ENCODE measurements at regions not wholly inside any gene's neighbourhood (a gene's known extent, or its start where the extent isn't known, plus 50 kb on each side); places are given as distances from the start of the nearest gene placed in this dataset.
"Not testable (repeated sequence)": the region's sequence is repeated elsewhere in the genome, so short reads cannot be mapped to it uniquely, and the experiment has no call there.

DNA sequence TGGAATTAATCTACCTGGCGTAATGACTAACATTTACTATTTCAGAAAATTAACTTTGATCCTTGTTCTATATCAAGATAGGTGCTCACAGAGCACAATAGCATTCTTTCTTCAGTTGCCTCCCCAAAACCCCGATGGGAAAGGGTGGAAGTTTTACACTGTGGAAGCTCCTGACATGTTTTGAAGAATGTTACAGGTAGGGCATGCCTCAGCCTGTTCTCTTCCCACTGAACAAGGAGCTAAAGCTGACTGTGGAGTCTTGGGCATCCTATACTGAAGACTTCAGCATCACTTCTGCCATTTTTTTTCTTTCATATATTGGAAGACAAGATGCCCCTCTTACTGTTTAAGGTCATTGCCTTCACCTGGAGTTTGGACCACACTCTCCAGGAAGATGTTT is 211.2 kb downstream of the SPP2 start:
- H3K27ac ChIP-seq, result no peak overlapping the region

DNA sequence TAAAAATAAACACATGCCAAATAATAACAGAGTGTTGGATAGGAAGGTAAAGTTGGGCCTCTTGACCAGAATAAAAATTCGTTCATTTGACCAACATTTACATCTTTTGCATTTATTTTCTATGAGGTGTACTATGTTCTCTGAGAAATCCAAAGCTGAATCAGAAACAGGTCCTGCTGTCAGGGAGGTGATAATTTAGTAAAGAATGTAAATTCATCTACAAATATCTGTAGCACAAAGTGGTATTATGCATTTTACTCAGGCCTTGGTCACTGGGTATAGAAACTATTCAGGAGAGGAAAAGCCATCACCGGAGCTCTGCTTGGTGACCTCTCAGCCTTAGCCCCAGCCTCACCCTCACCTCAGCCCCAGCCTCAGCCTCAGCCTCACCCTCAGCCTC is 208.9 kb downstream of the SPP2 start:
- peak overlapping the region in 3 of 21 experiments; percentile 39 to 79 (median 72) for H3K27ac ChIP-seq
- no peak overlapping the region for H3K4me3 ChIP-seq

More for the DNA sequence above, 211.2 kb downstream of the SPP2 start:
- no peak overlapping the region for H3K4me3 ChIP-seq

DNA sequence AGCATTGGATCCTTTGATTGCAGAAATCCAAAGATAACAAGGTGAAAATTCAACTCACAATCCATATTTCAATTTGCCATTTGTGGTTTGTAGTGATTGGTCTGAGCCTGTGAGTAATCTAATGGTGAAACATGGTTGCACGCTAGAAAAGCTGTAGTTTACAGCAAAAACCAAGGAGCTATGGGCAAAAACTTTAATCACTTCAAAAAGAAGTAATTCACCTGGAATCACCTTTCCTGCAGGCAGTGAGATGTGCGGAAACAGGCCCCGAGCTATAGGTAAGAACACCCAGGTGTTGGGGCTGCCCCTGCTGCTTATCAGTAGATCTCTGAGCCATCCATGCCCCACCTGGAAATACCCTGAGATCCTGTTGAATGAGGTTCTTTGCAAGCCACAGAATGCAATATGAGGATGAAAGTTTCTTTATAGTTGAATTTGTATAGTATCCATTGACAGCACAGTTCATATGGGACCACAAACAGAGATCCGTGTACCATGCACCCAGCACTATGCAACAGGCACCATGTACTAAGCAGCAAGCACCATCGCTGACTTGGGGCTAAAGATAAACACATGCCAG is 208.2 kb downstream of the SPP2 start:
- H3K4me3 ChIP-seq, result no peak overlapping the region
- H3K27ac ChIP-seq, result peak overlapping the region in 9 of 21 experiments; percentile 2 to 79 (median 32)

DNA sequence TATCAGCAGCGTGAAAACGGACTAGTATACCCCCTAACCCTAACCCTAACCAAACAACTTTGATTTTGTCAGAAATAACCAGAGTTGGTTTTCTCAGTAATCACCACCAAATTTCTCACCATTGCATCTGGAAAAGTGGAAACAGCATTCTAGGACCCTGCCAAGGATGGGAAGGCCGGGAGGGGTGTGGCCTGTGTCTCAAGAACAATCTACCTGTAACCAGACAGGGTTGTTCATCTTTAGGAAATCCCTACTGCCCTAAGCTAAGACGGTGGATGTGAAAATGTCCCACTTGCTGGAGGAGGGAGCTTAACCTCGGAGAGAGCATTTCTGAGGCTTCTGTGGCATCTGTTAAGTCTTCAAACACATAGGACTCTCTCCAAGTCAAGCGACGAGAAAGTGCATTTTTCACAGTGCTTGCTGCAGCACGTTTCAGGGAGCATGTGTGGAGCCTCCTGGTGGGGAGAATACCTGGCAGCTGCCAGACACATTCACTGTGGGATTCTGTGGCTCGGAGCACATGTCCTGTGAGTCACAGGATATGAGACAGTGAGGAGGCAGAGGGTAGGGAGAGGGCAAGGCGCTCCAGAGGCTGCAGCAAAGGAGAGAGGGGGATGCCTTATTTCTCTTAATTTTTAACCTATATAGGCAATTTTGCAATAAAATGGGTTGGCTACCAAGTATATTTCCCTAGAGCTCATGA is 207.5 kb downstream of the SPP2 start:
- H3K4me3 ChIP-seq, result no peak overlapping the region

DNA sequence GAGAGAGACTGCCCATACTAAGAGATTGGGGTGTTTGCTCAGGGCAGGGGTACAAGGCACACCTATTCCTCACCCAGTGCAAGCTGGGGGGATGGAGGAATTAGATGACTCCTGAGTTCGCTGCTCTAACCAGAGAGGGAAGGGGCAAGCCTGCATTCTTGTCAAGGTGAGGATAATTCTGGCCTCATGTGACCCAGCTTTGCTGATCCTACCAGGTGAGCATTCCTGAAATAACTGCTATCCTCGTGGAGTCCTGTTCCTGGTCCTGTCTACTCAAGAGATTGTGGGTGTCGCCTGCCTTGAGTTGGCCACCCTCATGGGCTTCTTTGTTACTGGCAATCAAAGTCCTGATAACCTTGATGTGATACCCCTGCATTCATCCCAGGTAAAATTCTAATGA is 206.0 kb downstream of the SPP2 start:
- peak overlapping the region in 2 of 21 experiments; percentile 55 to 77 for H3K27ac ChIP-seq
- no peak overlapping the region for H3K4me3 ChIP-seq

More for the DNA sequence above, 207.5 kb downstream of the SPP2 start:
- peak overlapping the region in 11 of 21 experiments; percentile 1 to 79 (median 39) for H3K27ac ChIP-seq

DNA sequence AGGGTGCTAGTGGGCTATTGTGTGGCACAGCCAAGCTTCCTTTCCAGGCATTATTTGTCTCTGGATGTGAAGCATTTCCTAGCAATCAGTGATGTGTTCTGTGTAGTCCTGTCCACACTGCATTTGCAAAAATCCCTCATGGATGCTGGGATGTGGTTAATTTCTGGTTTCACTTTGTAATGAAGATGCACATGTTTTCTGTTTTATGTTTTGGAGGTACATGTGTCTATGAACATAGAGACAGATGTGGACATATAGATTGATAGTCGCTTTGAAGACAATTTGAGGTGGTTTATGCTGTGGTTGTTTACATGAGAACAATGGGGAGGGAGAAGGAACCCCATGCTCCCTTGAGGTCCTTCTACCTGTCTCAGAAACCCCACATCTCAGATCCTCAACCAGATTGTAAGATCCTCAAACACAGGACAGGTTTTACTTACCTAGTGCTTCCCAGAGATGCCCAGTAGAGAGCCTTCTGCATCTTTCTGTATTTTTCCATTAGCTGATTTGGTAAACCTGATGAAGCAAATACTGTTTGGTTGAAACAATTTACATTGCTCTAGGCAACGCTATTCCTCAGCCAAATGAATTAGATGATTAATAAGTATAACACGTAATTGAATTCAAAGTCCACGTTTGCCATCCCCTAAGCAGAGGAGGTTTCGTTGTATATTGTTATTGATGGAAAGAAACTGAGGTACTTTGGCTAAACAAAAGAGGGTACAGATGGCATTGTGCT is 204.4 kb downstream of the SPP2 start:
- H3K27ac ChIP-seq, result peak overlapping the region in 6 of 21 experiments; percentile 21 to 77 (median 37)
- no peak overlapping the region for H3K4me3 ChIP-seq

DNA sequence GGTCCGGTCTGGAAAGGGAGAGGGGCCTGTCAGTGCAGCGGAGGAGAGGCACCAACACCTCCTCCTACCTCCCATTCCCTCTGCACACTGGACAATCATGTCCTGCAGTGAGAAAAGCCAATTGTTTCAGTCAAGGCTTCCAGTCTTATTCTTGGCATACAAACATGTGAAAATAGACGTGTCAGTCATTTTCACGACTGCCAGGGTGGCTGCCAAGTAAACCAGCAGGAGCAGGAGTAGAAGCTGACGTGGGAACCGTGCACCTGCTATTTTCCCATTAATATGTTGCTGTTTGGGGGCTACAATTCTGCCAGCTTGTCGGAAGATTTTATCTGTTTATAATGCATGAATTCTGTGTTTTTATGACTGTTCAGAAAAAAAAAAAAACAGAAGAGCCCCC is 202.3 kb downstream of the SPP2 start:
- peak overlapping the region in 7 of 21 experiments; percentile 38 to 82 (median 52) for H3K27ac ChIP-seq
- H3K4me3 ChIP-seq, result no peak overlapping the region

DNA sequence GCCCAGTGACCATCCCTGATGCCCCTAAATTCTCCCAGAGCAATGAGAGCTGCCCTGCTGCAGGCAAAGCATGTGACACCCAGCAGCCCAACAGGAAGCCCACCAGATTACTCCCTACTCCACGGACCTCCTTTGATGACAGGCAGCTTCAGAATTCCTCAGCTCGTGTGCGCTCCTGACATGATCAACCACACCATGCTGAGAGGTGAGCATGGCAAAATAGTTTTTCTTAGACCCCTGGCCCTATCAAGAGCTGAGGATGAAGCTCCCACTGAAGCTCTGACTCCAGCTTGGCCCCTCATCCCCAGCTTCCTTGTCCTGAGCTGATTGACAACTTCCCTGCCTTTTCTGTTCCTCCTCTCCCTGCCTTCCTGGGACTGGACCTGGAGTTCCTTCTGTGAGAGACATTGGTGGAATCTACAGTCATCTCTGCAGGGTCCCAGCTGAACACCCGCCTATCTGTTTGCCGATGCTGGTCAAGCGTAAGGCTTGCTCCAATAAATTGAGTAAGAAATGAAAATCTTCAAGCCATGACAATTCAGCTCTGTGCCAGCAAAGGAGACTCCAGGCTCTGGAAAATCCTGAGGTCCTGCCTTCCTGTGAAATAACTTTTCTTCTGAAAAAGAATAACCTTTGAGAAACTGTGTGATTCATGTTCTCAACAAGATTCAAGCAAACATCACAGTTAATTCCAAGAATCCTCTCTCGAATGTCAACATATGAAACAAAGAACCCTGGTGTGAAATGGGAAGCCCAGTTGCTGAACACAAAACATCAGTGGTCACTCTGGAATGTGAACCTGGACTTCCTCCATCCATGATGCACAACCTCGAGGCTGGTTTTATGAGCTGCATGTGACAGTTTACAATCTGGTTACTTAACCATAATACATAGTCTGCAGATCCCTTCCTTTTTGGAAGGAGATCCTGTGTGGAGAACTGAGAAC is 201.1 kb downstream of the SPP2 start:
- H3K27ac ChIP-seq, result peak overlapping the region in 15 of 21 experiments; percentile 5 to 86 (median 64)
- no peak overlapping the region for H3K4me3 ChIP-seq

DNA sequence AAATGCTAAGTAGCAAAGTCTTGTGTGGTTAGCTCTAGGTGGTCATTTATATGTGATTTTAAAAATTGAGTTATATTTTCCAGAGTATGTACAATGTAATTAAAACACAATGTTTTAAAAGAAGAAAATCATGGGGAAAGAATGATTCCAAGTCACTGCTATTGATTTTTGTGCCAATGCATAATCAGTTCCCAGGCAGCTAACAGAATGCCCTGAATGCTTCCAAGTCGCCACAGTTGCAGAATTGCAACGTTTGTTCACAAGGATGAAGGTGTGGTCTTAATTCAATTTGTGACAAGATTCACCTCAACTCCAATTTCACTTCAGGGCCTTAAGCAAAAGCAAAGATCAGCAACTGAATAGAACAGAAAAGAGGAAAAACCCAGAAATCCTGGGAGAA is 200.4 kb downstream of the SPP2 start:
- Histone ChIP-seq H3K4me3 (no peak overlapping the region), H3K27ac (peak overlapping the region in 14 of 21 experiments; percentile 5 to 86 (median 62))

DNA sequence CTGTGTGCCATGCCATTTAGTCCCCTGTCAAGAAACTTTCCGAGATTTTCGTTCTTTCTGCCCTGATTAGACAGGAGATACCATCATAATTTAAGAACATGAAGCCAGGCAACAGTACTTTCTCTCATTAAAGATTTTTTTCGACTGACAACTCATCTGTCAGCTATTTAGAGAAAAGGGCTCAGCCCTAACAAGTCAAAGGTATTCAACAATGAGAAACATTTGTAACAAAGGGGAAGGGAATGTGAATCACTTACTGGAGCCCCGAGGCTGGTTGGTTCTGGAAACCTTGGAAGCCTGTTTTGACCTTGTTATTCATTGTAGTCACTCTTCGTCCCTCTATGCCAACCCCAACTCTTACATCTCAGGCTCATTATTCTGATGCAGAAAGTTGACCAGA is 199.4 kb downstream of the SPP2 start:
- Histone ChIP-seq H3K4me3 (no peak overlapping the region), H3K27ac (peak overlapping the region in 13 of 21 experiments; percentile 0 to 86 (median 61))

DNA sequence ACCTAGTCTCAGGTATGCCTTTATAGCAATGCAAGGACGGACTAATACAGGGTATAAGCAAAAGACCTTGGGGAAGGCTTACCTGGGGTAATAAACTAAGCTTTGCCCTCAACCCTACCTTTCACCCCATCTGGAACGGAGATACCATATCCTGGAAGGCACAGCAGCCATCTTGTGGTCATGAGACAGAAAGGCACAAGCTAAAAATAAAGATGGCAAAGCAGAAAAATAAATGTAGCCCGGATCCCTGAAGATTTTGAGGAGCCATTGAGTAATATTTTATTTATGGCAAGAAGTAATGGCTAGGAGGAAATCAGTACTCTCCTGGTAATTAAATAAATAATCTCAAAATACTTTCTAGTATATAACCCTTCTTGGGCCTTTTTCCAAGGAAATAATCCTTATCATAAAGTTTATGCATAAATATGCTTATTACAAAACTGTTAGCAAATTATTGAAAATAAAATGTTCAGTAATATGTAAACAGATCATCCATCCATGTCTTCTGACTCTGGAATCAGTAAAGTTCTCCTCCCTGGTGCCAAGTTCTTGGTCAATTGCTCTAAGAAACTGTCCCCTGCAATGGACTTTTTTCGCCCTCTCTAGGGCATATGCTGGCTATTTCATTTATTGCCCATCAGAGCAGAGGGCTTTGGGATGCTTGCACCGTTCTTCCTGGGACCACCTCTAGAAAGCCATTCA is 198.7 kb downstream of the SPP2 start:
- Histone ChIP-seq H3K4me3 (no peak overlapping the region), H3K27ac (peak overlapping the region in 12 of 21 experiments; percentile 14 to 86 (median 58))

DNA sequence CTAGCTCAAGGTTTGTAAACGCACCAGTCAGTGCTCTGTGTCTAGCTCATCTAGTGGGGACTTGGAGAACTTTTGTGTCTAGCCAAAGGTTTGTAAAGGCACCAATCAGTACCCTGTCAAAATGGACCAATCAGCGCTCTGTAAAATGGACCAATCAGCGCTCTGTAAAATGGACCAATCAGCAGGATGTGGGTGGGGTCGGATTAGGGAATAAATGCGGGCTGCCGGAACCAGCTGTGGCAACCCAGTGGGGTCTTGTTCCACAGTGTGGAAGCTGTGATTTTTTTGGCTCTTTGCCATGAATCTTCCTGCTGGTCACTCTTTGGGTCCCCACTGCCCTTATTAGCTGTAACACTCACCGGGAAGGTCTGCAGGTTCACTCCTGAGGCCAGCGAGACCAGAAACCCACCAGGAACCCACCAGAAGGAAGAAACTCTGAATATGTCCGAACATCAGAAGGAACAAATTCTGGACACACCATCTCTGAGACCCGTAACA is 197.8 kb downstream of the SPP2 start:
- H3K27ac ChIP-seq, result peak overlapping the region in 3 of 21 experiments; percentile 56 to 82 (median 73)
- not testable (repeated sequence) for H3K4me3 ChIP-seq

DNA sequence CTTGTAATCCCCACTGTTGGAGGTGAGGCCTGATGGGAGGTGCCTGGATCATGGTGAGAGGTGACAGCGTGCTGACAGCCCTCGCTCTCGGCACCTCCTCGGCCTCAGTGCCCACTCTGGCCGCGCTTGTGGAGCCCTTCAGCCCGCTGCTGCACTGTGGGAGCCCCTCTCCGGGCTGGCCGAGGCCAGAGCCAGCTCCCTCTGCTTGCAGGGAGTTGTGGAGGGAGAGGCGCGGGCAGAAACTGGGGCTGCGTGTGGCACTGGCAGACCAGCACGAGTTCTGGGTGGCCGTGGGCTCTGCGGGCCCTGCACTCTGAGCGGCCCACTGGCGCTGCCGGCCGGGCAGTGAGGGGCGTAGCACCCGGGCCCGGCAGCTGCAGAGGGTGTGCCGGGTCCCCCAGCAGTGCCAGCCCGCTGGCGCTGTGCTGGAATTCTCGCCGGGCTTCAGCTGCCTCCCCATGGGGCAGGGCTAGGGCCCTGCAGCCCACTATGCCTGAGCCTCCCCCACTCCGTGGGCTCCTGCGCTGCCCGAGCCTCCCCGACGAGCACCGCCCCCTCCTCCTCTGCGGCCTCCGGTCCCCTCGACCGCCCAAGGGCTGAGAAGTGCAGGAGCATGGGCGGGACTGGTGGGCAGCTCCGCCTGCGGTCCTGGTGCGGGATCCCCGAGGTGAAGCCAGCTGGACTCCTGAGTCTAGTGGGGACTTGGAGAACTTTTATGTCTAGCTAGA is 197.1 kb downstream of the SPP2 start:
- Histone ChIP-seq H3K27ac (peak overlapping the region in 2 of 21 experiments; percentile 54 to 56), H3K4me3 (no peak overlapping the region)

DNA sequence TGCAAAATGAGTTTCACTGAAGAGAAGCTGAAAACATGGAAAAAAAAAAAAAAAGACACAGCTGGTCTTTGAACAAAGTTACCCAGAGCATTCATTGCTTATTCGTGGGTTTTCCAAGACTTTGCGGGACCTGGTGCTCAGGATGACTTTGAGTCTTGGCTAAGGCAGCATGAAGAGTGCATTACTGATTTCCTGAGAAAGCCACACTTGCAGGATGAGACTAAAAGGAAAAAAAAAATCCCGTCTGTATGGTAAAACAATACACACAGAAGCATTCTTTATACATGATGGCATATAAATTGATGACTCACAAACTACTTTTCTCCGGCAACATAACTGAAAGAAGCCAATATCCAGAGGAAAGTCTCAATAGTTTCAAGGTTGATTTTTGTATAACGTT is 195.4 kb downstream of the SPP2 start:
- Histone ChIP-seq H3K4me3 (no peak overlapping the region), H3K27ac (peak overlapping the region in 5 of 21 experiments; percentile 18 to 66 (median 58))

DNA sequence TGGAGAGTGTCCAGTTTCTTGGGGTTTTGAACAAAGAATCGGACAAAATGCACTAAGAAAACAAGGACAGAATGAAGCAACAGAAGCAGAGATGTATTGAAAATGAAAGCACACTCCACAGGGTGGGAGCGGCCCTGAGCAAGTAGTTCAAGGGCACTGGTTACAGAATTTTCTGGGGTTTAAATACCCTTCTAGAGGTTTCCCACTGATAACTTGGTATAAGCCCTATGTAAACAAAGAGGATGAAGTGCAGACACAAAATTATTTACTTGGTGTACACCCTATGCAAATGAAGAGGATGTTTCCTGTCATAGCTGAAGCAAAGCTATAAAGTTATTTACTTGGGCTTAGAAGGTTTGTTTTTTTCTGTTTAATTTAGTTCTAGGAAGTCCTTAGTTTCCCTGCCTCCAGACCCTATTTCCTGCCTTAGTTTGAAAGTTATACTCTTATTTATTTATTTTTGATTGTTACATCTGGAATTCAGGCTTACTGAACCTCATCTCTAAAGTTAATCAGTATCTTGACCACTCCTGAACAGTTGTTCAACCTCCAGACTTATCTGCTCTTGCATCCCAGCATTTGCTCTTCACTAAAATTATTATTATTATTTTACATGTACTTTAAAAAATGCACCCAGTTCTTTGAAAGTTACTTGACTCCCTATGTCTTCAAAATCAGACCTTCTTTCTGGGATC is 193.5 kb downstream of the SPP2 start:
- Histone ChIP-seq H3K4me3 (no peak overlapping the region), H3K27ac (peak overlapping the region in 6 of 21 experiments; percentile 0 to 44 (median 37))

DNA sequence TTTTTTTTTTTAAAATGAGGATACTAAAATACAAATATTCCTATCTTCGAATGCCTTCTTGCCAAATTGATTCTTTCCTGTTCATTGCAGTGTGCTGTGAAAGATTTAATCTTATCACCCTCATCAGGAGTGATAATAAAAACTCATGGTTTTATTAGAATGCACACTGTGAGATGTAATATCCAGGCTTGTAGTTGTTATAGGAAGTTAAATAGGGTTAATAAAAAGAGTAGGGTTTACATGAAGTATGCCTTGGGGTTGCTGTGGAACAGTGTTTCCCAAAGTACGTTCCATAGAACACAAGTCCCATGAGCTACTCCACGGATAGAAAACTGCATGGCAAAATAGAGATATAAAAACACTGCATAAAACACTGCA is 191.9 kb downstream of the SPP2 start:
- Histone ChIP-seq H3K4me3 (no peak overlapping the region), H3K27ac (peak overlapping the region in 4 of 21 experiments; percentile 3 to 56 (median 22))

Data from skin epidermis (tissue), 12 donors.